ENCODE measurements at regions not wholly inside any gene's neighbourhood (a gene's known extent, or its start where the extent isn't known, plus 50 kb on each side); places are given as distances from the start of the nearest gene placed in this dataset.

DNA sequence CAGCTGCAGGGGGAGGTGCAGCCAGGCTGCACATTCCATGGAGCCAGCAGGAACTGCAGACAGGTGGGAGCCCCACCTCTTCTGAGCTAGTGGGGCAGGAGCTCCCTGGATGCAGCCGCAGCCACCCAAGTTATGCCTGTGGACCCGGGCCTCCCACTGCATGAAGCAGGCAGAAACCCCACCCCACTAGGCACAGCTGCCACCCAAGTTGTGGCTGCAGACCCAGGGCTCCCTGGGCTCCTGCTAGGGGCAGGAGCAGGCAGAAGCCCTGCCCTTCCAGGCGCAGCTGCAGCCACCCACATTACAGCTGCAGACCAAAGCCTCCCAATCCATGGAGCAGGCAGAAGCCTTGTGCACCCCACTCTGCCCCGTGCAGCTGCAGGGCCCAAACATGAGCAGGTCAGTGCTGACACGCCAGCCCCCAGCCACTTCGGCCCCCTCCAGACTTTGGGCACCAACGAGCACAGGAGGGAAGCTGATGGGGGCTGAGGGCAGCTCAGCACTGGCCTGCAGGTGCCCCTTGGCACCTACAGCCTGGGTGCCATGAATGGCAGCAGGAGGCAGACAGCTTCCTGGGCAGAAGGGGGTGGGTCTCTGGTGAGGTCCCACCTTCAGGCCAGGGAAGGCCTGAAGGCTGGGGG lies 106.9 kb downstream of the C9orf50 start:
- Histone ChIP-seq H2BK15ac (ENCODE audit: low read length) (no peak overlapping the region), H3K23me2 (ENCODE audit: low read depth, low read length) (no peaks in the 10 kb centered on the region), H2AFZ (ENCODE audit: low read length) (no peak overlapping the region), H4K8ac (ENCODE audit: extremely low read depth, insufficient read depth, low read length) (no peak overlapping the region), H3K79me1 (ENCODE audit: low read depth, low read length) (no peaks in the 10 kb centered on the region), H3K4ac (replicated peaks; ENCODE audit: insufficient read length, low read depth, low read length) (no peak overlapping the region), H2BK20ac (ENCODE audit: low read length) (no peak overlapping the region), H3K23ac (ENCODE audit: insufficient read length) (no peak overlapping the region), H3K14ac (ENCODE audit: insufficient read length) (no peak overlapping the region), H3K4me3 (ENCODE audit: extremely low read depth in 1 of 4, insufficient read depth in 2 of 4, low read depth in 3 of 4, low read length in 4 of 4) (no peak overlapping the region), H3K9me3 (ENCODE audit: insufficient read depth in 2 of 2, low read depth in 1 of 2, low read length in 1 of 2) (peaks cover 22 to 26% of the 10 kb centered on the region in 2 experiments), H2AK5ac (ENCODE audit: low read depth, low read length) (no peak overlapping the region), H3K79me2 (ENCODE audit: control insufficient read depth in 1 of 2, insufficient read depth in 2 of 2, low read length in 2 of 2) (no peaks in the 10 kb centered on the region), H4K5ac (ENCODE audit: insufficient read length, low read depth, low read length) (no peak overlapping the region), H3K4me1 (replicated peaks in 1 of 4; ENCODE audit: control insufficient read depth in 3 of 4, insufficient read depth in 4 of 4, low read length in 3 of 4) (no peaks in the 10 kb centered on the region), H3K27me3 (replicated peaks in 1 of 4; ENCODE audit: control insufficient read depth in 3 of 4, extremely low read depth in 1 of 4, insufficient read depth in 3 of 4, low read length in 3 of 4) (no peaks in the 10 kb centered on the region), H3K56ac (replicated peaks; ENCODE audit: insufficient read length, low read depth, low read length) (no peak overlapping the region), H3K18ac (ENCODE audit: extremely low read depth, low read length) (no peak overlapping the region), H3K27ac (ENCODE audit: low read depth, low read length) (no peak overlapping the region), H4K91ac (replicated peaks; ENCODE audit: insufficient read length, low read length) (no peak overlapping the region), H3K36me3 (ENCODE audit: control insufficient read depth in 2 of 4, insufficient read depth in 4 of 4, low read length in 3 of 4) (no peaks in the 10 kb centered on the region), H2BK5ac (ENCODE audit: low read depth, low read length) (no peak overlapping the region), H3K4me2 (ENCODE audit: insufficient read depth in 1 of 2, low read depth in 2 of 2, low read length in 2 of 2) (no peak overlapping the region), H3K9ac (replicated peaks in 1 of 4; ENCODE audit: extremely low read depth in 1 of 4, low read depth in 3 of 4, low read length in 3 of 4) (no peak overlapping the region), H4K20me1 (replicated peaks in 1 of 2; ENCODE audit: control insufficient read depth in 1 of 2, insufficient read depth in 2 of 2, low read length in 2 of 2) (no peaks in the 10 kb centered on the region), H2BK120ac (replicated peaks; ENCODE audit: low read depth, low read length) (no peak overlapping the region), H2BK12ac (ENCODE audit: low read depth, low read length) (no peak overlapping the region)
- no peak for TF ChIP-seq EP300 (IDR thresholded peaks at IDR 0.05; ENCODE audit: borderline replicate concordance in 1 of 2, low read depth in 2 of 2, low read length in 2 of 2)
- TF ChIP-seq POLR2A (IDR thresholded peaks at IDR 0.05; ENCODE audit: control extremely low read depth in 1 of 2, low read depth in 2 of 2, low read length in 2 of 2) = no peak
- no peak for TF ChIP-seq NANOG (IDR thresholded peaks at IDR 0.05; ENCODE audit: insufficient read depth, low read depth, low read length, poor library complexity, severe bottlenecking)
- TF ChIP-seq, protein P1, sequence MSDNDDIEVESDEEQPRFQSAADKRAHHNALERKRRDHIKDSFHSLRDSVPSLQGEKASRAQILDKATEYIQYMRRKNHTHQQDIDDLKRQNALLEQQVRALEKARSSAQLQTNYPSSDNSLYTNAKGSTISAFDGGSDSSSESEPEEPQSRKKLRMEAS (IDR thresholded peaks at IDR 0.05) = no peak
- WGBS, 2 experiments (ENCODE audit: extremely low coverage in 1 of 2, insufficient coverage in 1 of 2, insufficient read length in 1 of 2, insufficient replicate concordance in 2 of 2, low coverage in 1 of 2, low lambda C conversion rate in 2 of 2, missing lambda C conversion rate in 1 of 2) = 88% methylated on average over 7 of the region's 7 CpGs; no CpG with 5 or more reads in 1 of the 2 experiments
- ChIA-PET CTCF (ENCODE audit: partially characterized antibody) (interaction anchor here (0.8 to 2.5 kb wide), 3 partner anchors 12 to 123 kb away, joined by 3 to 6 read pairs (median 4); no protein-coding TSS in a partner anchor), POLR2A (ENCODE audit: partially characterized antibody) (interaction anchor here (1.1 kb wide), 1 partner anchor 12 kb away, joined by 4 read pairs; no protein-coding TSS in a partner anchor)
- FAIRE-seq (no peak), DNase-seq (ENCODE audit: low read depth in 1 of 2, low spot score in 2 of 2) (no peak)
